ENCODE measurements at regions not wholly inside any gene's neighbourhood (a gene's known extent, or its start where the extent isn't known, plus 50 kb on each side); places are given as distances from the start of the nearest gene placed in this dataset.
"Not testable (repeated sequence)": the region's sequence is repeated elsewhere in the genome, so short reads cannot be mapped to it uniquely, and the experiment has no call there.

- Histone ChIP-seq H3K27ac (no peak overlapping the region), H3K36me3 (no peaks in the 10 kb centered on the region), H3K4me3 (replicated peaks in 1 of 3) (no peak overlapping the region), H3K4me1 (no peaks in the 10 kb centered on the region), H3K9me3 (no peaks in the 10 kb centered on the region), H3K27me3 (no peaks in the 10 kb centered on the region)
- intact Hi-C loops (cut with DNase I), result no loop called here
- DNase-seq, result no peak
- WGBS, 2 donors, result 84 to 87% methylated on average over 4 of the region's 4 CpGs
- no peak for TF ChIP-seq POLR2A (IDR thresholded peaks at IDR 0.05)
- TF ChIP-seq, protein P1, sequence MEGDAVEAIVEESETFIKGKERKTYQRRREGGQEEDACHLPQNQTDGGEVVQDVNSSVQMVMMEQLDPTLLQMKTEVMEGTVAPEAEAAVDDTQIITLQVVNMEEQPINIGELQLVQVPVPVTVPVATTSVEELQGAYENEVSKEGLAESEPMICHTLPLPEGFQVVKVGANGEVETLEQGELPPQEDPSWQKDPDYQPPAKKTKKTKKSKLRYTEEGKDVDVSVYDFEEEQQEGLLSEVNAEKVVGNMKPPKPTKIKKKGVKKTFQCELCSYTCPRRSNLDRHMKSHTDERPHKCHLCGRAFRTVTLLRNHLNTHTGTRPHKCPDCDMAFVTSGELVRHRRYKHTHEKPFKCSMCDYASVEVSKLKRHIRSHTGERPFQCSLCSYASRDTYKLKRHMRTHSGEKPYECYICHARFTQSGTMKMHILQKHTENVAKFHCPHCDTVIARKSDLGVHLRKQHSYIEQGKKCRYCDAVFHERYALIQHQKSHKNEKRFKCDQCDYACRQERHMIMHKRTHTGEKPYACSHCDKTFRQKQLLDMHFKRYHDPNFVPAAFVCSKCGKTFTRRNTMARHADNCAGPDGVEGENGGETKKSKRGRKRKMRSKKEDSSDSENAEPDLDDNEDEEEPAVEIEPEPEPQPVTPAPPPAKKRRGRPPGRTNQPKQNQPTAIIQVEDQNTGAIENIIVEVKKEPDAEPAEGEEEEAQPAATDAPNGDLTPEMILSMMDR (IDR thresholded peaks at IDR 0.05), result no peak
Observed at GRCh38 chr13:65710514-65710913, 1519.6 kb downstream of the PCDH9 start.

DNA sequence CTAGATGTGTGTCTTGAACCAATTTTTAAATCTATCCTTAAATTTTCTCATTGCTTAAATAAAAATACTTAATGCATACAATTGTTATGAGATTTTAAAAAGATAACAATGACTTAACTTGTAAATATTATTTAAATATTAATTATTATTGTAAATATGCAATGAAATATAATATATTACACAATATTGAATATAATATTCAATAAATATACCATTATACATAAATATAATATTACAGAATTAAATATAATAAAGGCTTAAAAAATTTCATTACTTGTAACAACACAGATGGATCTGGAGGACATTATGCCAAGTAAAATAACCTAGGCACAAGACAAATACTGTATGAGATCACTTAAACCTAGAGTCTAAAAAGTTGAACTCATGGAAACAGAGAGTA lies 1532.3 kb downstream of the PCDH9 start:
- intact Hi-C loops (cut with DNase I), result no loop called here
- Histone ChIP-seq H3K27me3 (no peaks in the 10 kb centered on the region), H3K4me3 (replicated peaks in 1 of 3) (no peak overlapping the region), H3K27ac (no peak overlapping the region), H3K4me1 (no peaks in the 10 kb centered on the region), H3K9me3 (no peaks in the 10 kb centered on the region), H3K36me3 (no peaks in the 10 kb centered on the region)
- DNase-seq, result no peak
- TF ChIP-seq, protein P1 (IDR thresholded peaks at IDR 0.05), result no peak
- no peak for TF ChIP-seq POLR2A (IDR thresholded peaks at IDR 0.05)

- Histone ChIP-seq H3K4me1 (no peaks in the 10 kb centered on the region), H3K27ac (no peak overlapping the region), H3K27me3 (no peaks in the 10 kb centered on the region), H3K36me3 (no peaks in the 10 kb centered on the region), H3K9me3 (no peaks in the 10 kb centered on the region), H3K4me3 (replicated peaks in 1 of 3) (no peak overlapping the region)
- WGBS, 2 donors, result 85 to 100% methylated on average over 1 of the region's 1 CpG
- TF ChIP-seq, protein P1 (IDR thresholded peaks at IDR 0.05), result no peak
- no peak for TF ChIP-seq POLR2A (IDR thresholded peaks at IDR 0.05)
- DNase-seq, result no peak
- intact Hi-C loops (cut with DNase I), result no loop called here
Observed at GRCh38 chr13:65679240-65679639, 1550.9 kb downstream of the PCDH9 start.

GRCh38 chr13:65677906-65678305 lies 1552.2 kb downstream of the PCDH9 start:
- Histone ChIP-seq H3K4me1 (no peaks in the 10 kb centered on the region), H3K36me3 (no peaks in the 10 kb centered on the region), H3K9me3 (no peaks in the 10 kb centered on the region), H3K4me3 (replicated peaks in 1 of 3) (no peak overlapping the region), H3K27me3 (no peaks in the 10 kb centered on the region), H3K27ac (no peak overlapping the region)
- TF ChIP-seq, protein P1 (IDR thresholded peaks at IDR 0.05), result no peak
- TF ChIP-seq POLR2A (IDR thresholded peaks at IDR 0.05), result no peak
- DNase-seq, result no peak
- 42 to 50% methylated on average over 1 of the region's 1 CpG for WGBS, 2 donors
- intact Hi-C loops (cut with DNase I), result no loop called here

GRCh38 chr13:65675383-65675782 lies 1554.8 kb downstream of the PCDH9 start:
- H3K36me3 ChIP-seq; H3K27me3 ChIP-seq; H3K4me1 ChIP-seq; H3K9me3 ChIP-seq; DNase-seq; H3K27ac ChIP-seq; H3K4me3 ChIP-seq (replicated peaks in 1 of 3); intact Hi-C loops (cut with DNase I): not testable (repeated sequence)
- WGBS, 2 donors, result 78 to 90% methylated on average over 3 to 4 of the region's 5 CpGs

GRCh38 chr13:65670014-65670625 lies 1560.0 kb downstream of the PCDH9 start:
- Histone ChIP-seq H3K9me3 (no peaks in the 10 kb centered on the region), H3K4me1 (no peaks in the 10 kb centered on the region), H3K27me3 (no peaks in the 10 kb centered on the region), H3K27ac (no peak overlapping the region), H3K36me3 (no peaks in the 10 kb centered on the region), H3K4me3 (replicated peaks in 1 of 3) (no peak overlapping the region)
- WGBS, 2 donors, result 96% methylated on average over 6 of the region's 6 CpGs
- TF ChIP-seq, protein P1 (IDR thresholded peaks at IDR 0.05), result no peak
- TF ChIP-seq POLR2A (IDR thresholded peaks at IDR 0.05), result no peak
- intact Hi-C loops (cut with DNase I), result no loop called here
- DNase-seq, result no peak
